ENCODE measurements at regions not wholly inside any gene's neighbourhood (a gene's known extent, or its start where the extent isn't known, plus 50 kb on each side); places are given as distances from the start of the nearest gene placed in this dataset.

DNA sequence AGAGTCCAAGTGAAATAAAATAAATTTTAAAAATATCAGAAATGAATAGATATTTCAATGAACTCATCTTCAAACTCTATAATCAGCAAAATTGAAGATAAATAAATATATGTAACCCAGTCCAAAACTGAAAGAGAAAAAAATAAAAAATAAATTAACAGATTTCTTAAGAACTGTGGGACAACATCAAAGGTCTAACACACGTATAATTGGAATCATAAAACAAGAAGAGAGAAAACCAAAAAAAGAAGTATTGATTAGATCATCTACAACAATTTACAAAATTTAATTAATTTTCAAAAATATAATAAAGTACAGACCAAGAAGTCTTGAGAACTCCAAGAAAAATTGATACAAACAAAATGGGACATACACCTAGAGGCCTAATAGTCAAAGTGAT lies 625.8 kb upstream of the SORCS1 start:
- no peak for DNase-seq
- intact Hi-C loops (cut with DNase I): no loop called here
- H3K27ac ChIP-seq: no peak overlapping the region
- no peak overlapping the region for H3K4me3 ChIP-seq
- H3K27me3 ChIP-seq: no peaks in the 10 kb centered on the region
- no peaks in the 10 kb centered on the region for H3K4me1 ChIP-seq (ENCODE audit: insufficient read depth)
- WGBS, 3 donors: 89 to 93% (median 90%) methylated on average over 1 of the region's 1 CpG
- H3K36me3 ChIP-seq: no peaks in the 10 kb centered on the region
- no peak for TF ChIP-seq POLR2A (IDR thresholded peaks at IDR 0.05)
- TF ChIP-seq, protein P1, sequence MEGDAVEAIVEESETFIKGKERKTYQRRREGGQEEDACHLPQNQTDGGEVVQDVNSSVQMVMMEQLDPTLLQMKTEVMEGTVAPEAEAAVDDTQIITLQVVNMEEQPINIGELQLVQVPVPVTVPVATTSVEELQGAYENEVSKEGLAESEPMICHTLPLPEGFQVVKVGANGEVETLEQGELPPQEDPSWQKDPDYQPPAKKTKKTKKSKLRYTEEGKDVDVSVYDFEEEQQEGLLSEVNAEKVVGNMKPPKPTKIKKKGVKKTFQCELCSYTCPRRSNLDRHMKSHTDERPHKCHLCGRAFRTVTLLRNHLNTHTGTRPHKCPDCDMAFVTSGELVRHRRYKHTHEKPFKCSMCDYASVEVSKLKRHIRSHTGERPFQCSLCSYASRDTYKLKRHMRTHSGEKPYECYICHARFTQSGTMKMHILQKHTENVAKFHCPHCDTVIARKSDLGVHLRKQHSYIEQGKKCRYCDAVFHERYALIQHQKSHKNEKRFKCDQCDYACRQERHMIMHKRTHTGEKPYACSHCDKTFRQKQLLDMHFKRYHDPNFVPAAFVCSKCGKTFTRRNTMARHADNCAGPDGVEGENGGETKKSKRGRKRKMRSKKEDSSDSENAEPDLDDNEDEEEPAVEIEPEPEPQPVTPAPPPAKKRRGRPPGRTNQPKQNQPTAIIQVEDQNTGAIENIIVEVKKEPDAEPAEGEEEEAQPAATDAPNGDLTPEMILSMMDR (IDR thresholded peaks at IDR 0.05): no peak
- TF ChIP-seq EP300 (IDR thresholded peaks at IDR 0.05): no peak
- no peaks in the 10 kb centered on the region for H3K9me3 ChIP-seq

DNA sequence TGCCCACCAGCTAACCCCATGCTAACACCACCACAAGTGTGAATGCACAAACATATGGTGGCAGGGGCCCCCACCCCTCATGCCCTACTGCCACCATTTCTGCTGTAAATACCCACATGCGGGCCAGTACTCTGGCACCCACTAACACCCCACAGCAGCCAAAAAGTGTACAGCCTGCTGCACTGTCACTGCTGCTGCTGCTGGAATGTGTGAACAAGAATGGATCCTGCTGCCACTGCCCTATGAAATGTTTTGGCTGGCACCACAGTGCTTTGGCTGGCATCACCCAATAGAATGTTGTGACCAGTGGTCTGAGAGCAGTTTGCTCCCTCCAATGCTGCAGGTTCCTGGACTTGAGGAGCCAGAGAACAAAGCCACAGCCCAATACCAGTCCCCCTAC lies 606.6 kb upstream of the SORCS1 start:
- H3K4me3 ChIP-seq: no peak overlapping the region
- H3K36me3 ChIP-seq: no peaks in the 10 kb centered on the region
- no peaks in the 10 kb centered on the region for H3K27me3 ChIP-seq
- 95 to 100% (median 98%) methylated on average over 1 of the region's 1 CpG for WGBS, 3 donors
- H3K27ac ChIP-seq: no peak overlapping the region
- H3K9me3 ChIP-seq: no peaks in the 10 kb centered on the region
- DNase-seq: no peak
- TF ChIP-seq EP300 (IDR thresholded peaks at IDR 0.05): no peak
- no peak for TF ChIP-seq POLR2A (IDR thresholded peaks at IDR 0.05)
- TF ChIP-seq, protein P1 (IDR thresholded peaks at IDR 0.05): no peak
- no peaks in the 10 kb centered on the region for H3K4me1 ChIP-seq (ENCODE audit: insufficient read depth)
- intact Hi-C loops (cut with DNase I): no loop called here

GRCh38 chr10:107767185-107767584 lies 602.7 kb upstream of the SORCS1 start:
- no peaks in the 10 kb centered on the region for H3K9me3 ChIP-seq
- no peaks in the 10 kb centered on the region for H3K4me1 ChIP-seq (ENCODE audit: insufficient read depth)
- DNase-seq: no peak
- WGBS, 3 donors: 65 to 80% (median 78%) methylated on average over 3 of the region's 3 CpGs
- H3K4me3 ChIP-seq: no peak overlapping the region
- no peaks in the 10 kb centered on the region for H3K36me3 ChIP-seq
- TF ChIP-seq EP300 (IDR thresholded peaks at IDR 0.05) (no peak), POLR2A (IDR thresholded peaks at IDR 0.05) (no peak)
- TF ChIP-seq, protein P1 (IDR thresholded peaks at IDR 0.05): no peak
- H3K27me3 ChIP-seq: no peaks in the 10 kb centered on the region
- H3K27ac ChIP-seq: no peak overlapping the region
- intact Hi-C loops (cut with DNase I): no loop called here

GRCh38 chr10:107754814-107755213 lies 590.3 kb upstream of the SORCS1 start:
- TF ChIP-seq EP300 (IDR thresholded peaks at IDR 0.05) (no peak), POLR2A (IDR thresholded peaks at IDR 0.05) (no peak)
- TF ChIP-seq, protein P1 (IDR thresholded peaks at IDR 0.05): no peak
- intact Hi-C loops (cut with DNase I): no loop called here
- Histone ChIP-seq H3K36me3 (no peaks in the 10 kb centered on the region), H3K27ac (no peak overlapping the region), H3K4me1 (ENCODE audit: insufficient read depth) (no peaks in the 10 kb centered on the region), H3K27me3 (no peaks in the 10 kb centered on the region), H3K9me3 (no peaks in the 10 kb centered on the region), H3K4me3 (no peak overlapping the region)
- DNase-seq: no peak
- 80 to 89% (median 84%) methylated on average over 2 of the region's 2 CpGs for WGBS, 3 donors

DNA sequence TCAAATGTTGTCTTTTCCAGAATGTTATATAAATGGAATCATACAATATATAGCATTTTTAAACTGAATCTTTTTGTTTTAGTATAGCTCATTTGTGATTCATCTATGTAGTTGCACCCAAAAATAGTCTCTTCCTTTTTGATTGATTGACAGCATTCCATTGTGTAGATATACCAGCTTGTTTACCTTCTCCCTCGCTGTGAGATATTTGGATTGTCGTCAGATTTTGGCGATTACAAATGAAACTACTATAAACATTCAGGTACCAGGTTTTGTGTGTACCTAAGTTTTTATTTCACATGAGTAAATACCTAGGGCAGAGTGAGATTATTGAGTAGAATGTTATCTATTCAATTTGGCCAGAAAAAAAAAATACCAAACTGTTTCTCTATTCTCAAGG lies 584.7 kb upstream of the SORCS1 start:
- H3K27me3 ChIP-seq: no peaks in the 10 kb centered on the region
- no peak overlapping the region for H3K27ac ChIP-seq
- no peaks in the 10 kb centered on the region for H3K36me3 ChIP-seq
- no peak for DNase-seq
- TF ChIP-seq POLR2A (IDR thresholded peaks at IDR 0.05) (no peak), EP300 (IDR thresholded peaks at IDR 0.05) (no peak)
- TF ChIP-seq, protein P1 (IDR thresholded peaks at IDR 0.05): no peak
- no peaks in the 10 kb centered on the region for H3K9me3 ChIP-seq
- WGBS, 3 donors: 78 to 87% (median 83%) methylated on average over 3 of the region's 3 CpGs
- H3K4me3 ChIP-seq: no peak overlapping the region
- intact Hi-C loops (cut with DNase I): no loop called here
- no peaks in the 10 kb centered on the region for H3K4me1 ChIP-seq (ENCODE audit: insufficient read depth)

All from ovary (tissue), 7 donors.